ENCODE measurements at regions not wholly inside any gene's neighbourhood (a gene's known extent, or its start where the extent isn't known, plus 50 kb on each side); places are given as distances from the start of the nearest gene placed in this dataset.

DNA sequence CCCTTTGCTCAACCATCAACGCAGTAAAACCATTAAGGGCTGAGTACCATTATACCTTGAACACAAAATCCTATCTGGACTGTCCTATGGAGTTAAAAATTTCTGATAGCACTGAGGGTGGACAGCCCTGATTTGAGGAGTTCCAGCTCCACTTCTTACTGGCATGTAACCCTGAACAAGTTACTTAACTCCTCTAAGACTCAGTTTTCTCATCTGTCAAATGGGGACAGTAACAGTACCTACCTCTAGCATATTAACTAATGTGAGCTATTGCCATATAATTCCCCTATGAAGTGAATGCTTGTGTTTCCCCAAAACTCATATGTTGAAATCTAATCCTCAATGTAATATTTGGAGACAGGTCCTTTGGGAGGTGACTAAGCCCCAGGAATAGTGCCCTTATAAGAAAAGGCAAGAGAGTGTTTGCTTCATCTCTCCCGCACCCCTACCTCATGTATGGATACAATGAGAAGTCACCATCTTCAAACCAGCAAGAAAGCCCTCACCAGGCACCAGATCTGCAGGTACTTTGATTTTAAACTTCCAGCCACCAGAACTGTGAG, 61.9 kb upstream of the DOCK9 start:
- H3K79me2 ChIP-seq (ENCODE audit: insufficient read depth, low read length), result no peaks in the 10 kb centered on the region
- H3K27me3 ChIP-seq (ENCODE audit: insufficient read depth, low read length, poor library complexity), result no peaks in the 10 kb centered on the region
- no peak overlapping the region for H3K4me3 ChIP-seq (ENCODE audit: low read depth in 1 of 2, low read length in 2 of 2)
- H3K27ac ChIP-seq (ENCODE audit: low read length), result no peak overlapping the region
- no peak overlapping the region for H3K4me2 ChIP-seq (ENCODE audit: insufficient read depth, low read length)
- no peak overlapping the region for H3K9ac ChIP-seq (ENCODE audit: low read depth, low read length)
- TF ChIP-seq, protein P1, sequence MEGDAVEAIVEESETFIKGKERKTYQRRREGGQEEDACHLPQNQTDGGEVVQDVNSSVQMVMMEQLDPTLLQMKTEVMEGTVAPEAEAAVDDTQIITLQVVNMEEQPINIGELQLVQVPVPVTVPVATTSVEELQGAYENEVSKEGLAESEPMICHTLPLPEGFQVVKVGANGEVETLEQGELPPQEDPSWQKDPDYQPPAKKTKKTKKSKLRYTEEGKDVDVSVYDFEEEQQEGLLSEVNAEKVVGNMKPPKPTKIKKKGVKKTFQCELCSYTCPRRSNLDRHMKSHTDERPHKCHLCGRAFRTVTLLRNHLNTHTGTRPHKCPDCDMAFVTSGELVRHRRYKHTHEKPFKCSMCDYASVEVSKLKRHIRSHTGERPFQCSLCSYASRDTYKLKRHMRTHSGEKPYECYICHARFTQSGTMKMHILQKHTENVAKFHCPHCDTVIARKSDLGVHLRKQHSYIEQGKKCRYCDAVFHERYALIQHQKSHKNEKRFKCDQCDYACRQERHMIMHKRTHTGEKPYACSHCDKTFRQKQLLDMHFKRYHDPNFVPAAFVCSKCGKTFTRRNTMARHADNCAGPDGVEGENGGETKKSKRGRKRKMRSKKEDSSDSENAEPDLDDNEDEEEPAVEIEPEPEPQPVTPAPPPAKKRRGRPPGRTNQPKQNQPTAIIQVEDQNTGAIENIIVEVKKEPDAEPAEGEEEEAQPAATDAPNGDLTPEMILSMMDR (IDR thresholded peaks at IDR 0.05; ENCODE audit: borderline replicate concordance, extremely low read depth, low read length, poor library complexity, severe bottlenecking), result no peak
- TF ChIP-seq EZH2 (IDR thresholded peaks at IDR 0.05; ENCODE audit: borderline replicate concordance, low read depth, low read length, severe bottlenecking), result no peak
- H3K9me3 ChIP-seq (ENCODE audit: insufficient read depth, low read length, severe bottlenecking), result no peaks in the 10 kb centered on the region
- DNase-seq, result no peak
- H3K36me3 ChIP-seq (ENCODE audit: insufficient read depth, low read length), result no peaks in the 10 kb centered on the region
- peaks cover 13% of the 10 kb centered on the region; the same call in 1 of the 2 replicates for H4K20me1 ChIP-seq (ENCODE audit: insufficient read depth, low read length)
- ATAC-seq (ENCODE audit: insufficient read depth, low read depth), result no peak
- no peak overlapping the region for H2AFZ ChIP-seq (ENCODE audit: low read depth, low read length)
- H3K4me1 ChIP-seq (ENCODE audit: insufficient read depth, low read length), result peaks cover 7% of the 10 kb centered on the region

DNA sequence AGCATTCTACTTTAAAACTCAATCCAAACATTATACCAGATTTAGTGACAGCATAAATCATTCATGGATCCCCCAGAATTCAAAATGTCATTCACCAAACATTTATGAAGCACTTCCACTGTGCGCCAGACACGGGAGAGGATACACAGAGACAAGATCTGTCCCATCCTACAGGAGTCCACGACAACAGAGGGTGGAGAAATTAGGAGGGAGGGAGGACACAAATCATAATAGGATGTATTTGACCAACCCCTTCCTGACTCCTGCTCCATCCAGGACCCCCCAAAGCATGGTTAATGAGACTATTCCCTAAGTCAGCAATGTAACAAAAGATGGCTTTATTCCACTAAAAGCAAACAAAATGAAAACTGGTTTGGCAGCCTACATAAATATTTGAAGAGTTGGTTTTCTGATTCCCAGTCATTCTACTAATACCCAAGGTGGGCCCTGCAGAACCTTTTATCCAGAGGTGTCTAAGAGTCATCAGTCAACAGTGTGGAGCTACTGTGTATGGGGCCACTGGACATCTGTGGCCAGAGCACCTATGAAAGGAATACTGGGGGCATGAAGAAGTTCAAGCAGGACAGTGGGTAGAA, 62.8 kb upstream of the DOCK9 start:
- no peak overlapping the region for H3K4me2 ChIP-seq (ENCODE audit: insufficient read depth, low read length)
- H3K27ac ChIP-seq (ENCODE audit: low read length), result no peak overlapping the region
- H3K4me1 ChIP-seq (ENCODE audit: insufficient read depth, low read length), result peaks cover 16% of the 10 kb centered on the region
- no peak overlapping the region for H2AFZ ChIP-seq (ENCODE audit: low read depth, low read length)
- H3K4me3 ChIP-seq (ENCODE audit: low read depth in 1 of 2, low read length in 2 of 2), result no peak overlapping the region
- no peak overlapping the region for H3K9ac ChIP-seq (ENCODE audit: low read depth, low read length)
- no peak for ATAC-seq (ENCODE audit: insufficient read depth, low read depth)
- H3K9me3 ChIP-seq (ENCODE audit: insufficient read depth, low read length, severe bottlenecking), result no peaks in the 10 kb centered on the region
- H3K79me2 ChIP-seq (ENCODE audit: insufficient read depth, low read length), result no peaks in the 10 kb centered on the region
- no peak for TF ChIP-seq EZH2 (IDR thresholded peaks at IDR 0.05; ENCODE audit: borderline replicate concordance, low read depth, low read length, severe bottlenecking)
- TF ChIP-seq, protein P1 (IDR thresholded peaks at IDR 0.05; ENCODE audit: borderline replicate concordance, extremely low read depth, low read length, poor library complexity, severe bottlenecking), result no peak
- DNase-seq, result no peak
- H4K20me1 ChIP-seq (ENCODE audit: insufficient read depth, low read length), result peaks cover 13% of the 10 kb centered on the region; the same call in 1 of the 2 replicates
- no peaks in the 10 kb centered on the region for H3K27me3 ChIP-seq (ENCODE audit: insufficient read depth, low read length, poor library complexity)
- no peaks in the 10 kb centered on the region for H3K36me3 ChIP-seq (ENCODE audit: insufficient read depth, low read length)

DNA sequence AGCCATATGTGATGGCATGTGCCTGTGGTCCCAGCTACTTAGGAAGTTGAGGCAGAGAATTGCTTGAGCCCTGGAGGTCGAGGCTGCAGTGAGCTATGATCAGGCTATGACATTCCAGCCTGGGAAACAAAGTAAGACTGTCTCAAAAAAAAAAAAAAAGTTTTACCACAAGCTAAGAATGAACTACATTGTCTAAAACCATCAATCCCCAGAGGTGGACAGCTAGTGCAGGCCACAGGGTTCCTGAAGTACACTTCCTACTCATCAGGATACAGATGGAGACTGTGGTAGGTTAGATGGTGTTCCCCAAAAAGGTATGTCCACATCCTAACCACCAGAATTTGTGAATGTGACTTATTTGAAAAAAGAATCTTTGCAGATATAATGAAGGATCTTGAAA, 63.5 kb upstream of the DOCK9 start:
- Histone ChIP-seq H3K79me2 (ENCODE audit: insufficient read depth, low read length) (no peaks in the 10 kb centered on the region), H4K20me1 (ENCODE audit: insufficient read depth, low read length) (peaks cover 13% of the 10 kb centered on the region; the same call in 1 of the 2 replicates), H3K4me3 (ENCODE audit: low read depth in 1 of 2, low read length in 2 of 2) (no peak overlapping the region), H3K27me3 (ENCODE audit: insufficient read depth, low read length, poor library complexity) (no peaks in the 10 kb centered on the region), H3K9ac (ENCODE audit: low read depth, low read length) (no peak overlapping the region), H2AFZ (ENCODE audit: low read depth, low read length) (no peak overlapping the region), H3K27ac (ENCODE audit: low read length) (no peak overlapping the region), H3K9me3 (ENCODE audit: insufficient read depth, low read length, severe bottlenecking) (no peaks in the 10 kb centered on the region), H3K4me2 (ENCODE audit: insufficient read depth, low read length) (no peak overlapping the region), H3K4me1 (ENCODE audit: insufficient read depth, low read length) (peaks cover 23% of the 10 kb centered on the region), H3K36me3 (ENCODE audit: insufficient read depth, low read length) (no peaks in the 10 kb centered on the region)
- no peak for ATAC-seq (ENCODE audit: insufficient read depth, low read depth)
- DNase-seq, result no peak
- no peak for TF ChIP-seq EZH2 (IDR thresholded peaks at IDR 0.05; ENCODE audit: borderline replicate concordance, low read depth, low read length, severe bottlenecking)
- TF ChIP-seq, protein P1 (IDR thresholded peaks at IDR 0.05; ENCODE audit: borderline replicate concordance, extremely low read depth, low read length, poor library complexity, severe bottlenecking), result no peak
